Heart left ventricle (tissue), 13 donors: ENCODE measurements at regions not wholly inside any gene's neighbourhood (a gene's known extent, or its start where the extent isn't known, plus 50 kb on each side); places are given as distances from the start of the nearest gene placed in this dataset.

Experiments used
- POLR2A ChIP-seq, 2 donors: fragments of 450-650 bp; IDR thresholded peaks; one replicate each; pipeline ENCODE4 v1.6.1; 2017; ENCODE audit warnings: antibody characterized with exemption in 2 of 2, mild to moderate bottlenecking in 2 of 2, moderate library complexity in 2 of 2
- TF ChIP-seq, protein P1 (sequence below), 12 donors: fragments of 200-600 bp; sonication (generic) in 4 of 12; IDR thresholded peaks; one replicate each; pipeline versions ENCODE4 v1.5.0 to v1.8.0; 2018 to 2022; ENCODE audit warnings: antibody characterized with exemption in 12 of 12, mild to moderate bottlenecking in 5 of 12
- donor health status: ischemic (EF 13 %, LVEDD 7.1; RV severe dilation, severe dysfunction).
- donor health status: DM: no; HTN: yes; CAD: no.
- donor health status: DM: no; HTN: no; CAD: no.
- donor health status: ischemic (EF 25% LVEDD 6.9; RV normal size, moderate dysfunction).
- donor health status: ischemic (EF 25% LVEDD 5.7; RV mildly dilated, moderate dysfunction).
- donor health status: ischemic (EF 35%, LVEDD 5.7; RV mildly dilated, moderate dysfunction).
- donor health status: nonischemic (EF 11% LVEDD 7.7; RV severe dilation, severe dysfunction).
- donor health status: DM: yes; HTN: yes; CAD: no.
- donor health status: PGD.
- donor health status: ischemic (EF 29% LVEDD 5.4; RV normal size, mild dysfunction).
- donor health status: nonischemic (EF 23%, LVEDD 6.1; RV moderate dilation, normal function).

GRCh38 chr3:23112491-23112890, 90.6 kb upstream of the UBE2E2 start:
- TF ChIP-seq, protein P1, sequence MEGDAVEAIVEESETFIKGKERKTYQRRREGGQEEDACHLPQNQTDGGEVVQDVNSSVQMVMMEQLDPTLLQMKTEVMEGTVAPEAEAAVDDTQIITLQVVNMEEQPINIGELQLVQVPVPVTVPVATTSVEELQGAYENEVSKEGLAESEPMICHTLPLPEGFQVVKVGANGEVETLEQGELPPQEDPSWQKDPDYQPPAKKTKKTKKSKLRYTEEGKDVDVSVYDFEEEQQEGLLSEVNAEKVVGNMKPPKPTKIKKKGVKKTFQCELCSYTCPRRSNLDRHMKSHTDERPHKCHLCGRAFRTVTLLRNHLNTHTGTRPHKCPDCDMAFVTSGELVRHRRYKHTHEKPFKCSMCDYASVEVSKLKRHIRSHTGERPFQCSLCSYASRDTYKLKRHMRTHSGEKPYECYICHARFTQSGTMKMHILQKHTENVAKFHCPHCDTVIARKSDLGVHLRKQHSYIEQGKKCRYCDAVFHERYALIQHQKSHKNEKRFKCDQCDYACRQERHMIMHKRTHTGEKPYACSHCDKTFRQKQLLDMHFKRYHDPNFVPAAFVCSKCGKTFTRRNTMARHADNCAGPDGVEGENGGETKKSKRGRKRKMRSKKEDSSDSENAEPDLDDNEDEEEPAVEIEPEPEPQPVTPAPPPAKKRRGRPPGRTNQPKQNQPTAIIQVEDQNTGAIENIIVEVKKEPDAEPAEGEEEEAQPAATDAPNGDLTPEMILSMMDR (IDR thresholded peaks at IDR 0.05) = no peak
- TF ChIP-seq POLR2A (IDR thresholded peaks at IDR 0.05) = no peak
